Mammary epithelial cell (primary cell): ENCODE measurements at regions not wholly inside any gene's neighbourhood (a gene's known extent, or its start where the extent isn't known, plus 50 kb on each side); places are given as distances from the start of the nearest gene placed in this dataset.

Experiments used
- EZH2 ChIP-seq: IDR thresholded peaks from 2 replicates; pipeline ENCODE4 v1.6.1; 2012; ENCODE audit warnings: low read length, inconsistent platforms, borderline replicate concordance
- TF ChIP-seq, protein P1 (sequence below), 2 donors: IDR thresholded peaks in 1 of 2; conservative IDR thresholded peaks in 1 of 2; 2 replicates each; pipeline ENCODE4 v1.5.1; 2011 to 2012; ENCODE audit warnings: inconsistent platforms in 2 of 2, low read length in 2 of 2, mild to moderate bottlenecking in 2 of 2, control low read depth in 1 of 2, low read depth in 1 of 2; ENCODE audit not compliant: insufficient read depth in 1 of 2; ENCODE audit errors: extremely low read depth in 1 of 2

DNA sequence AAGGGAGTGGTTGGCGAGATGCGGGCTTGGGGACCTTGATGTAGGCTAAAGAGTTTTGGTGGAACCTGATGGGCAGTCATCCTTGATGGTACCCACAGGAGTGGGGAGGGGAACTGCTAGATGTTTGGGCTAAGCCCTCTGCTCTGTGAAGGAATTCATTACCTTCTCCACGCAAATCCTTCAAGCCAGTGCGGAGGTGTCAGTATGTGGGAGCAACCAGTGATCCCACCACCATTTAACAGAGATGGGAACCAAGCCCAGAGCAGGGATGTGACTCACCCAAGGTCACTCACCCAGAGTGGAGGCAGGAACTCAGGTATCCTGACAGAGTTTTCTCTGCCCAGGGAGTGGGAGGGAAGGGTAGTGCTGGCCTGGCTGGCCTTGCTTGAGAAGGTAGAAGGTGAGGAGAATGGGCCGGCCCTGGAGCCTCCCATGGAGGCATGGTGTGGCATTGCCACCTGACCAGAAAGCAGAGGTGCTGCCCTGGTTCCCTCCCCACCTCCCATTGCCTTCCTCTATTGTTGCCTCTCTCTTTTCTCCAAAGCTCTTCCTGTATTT is 51.2 kb upstream of the STUM start:
- TF ChIP-seq, protein P1, sequence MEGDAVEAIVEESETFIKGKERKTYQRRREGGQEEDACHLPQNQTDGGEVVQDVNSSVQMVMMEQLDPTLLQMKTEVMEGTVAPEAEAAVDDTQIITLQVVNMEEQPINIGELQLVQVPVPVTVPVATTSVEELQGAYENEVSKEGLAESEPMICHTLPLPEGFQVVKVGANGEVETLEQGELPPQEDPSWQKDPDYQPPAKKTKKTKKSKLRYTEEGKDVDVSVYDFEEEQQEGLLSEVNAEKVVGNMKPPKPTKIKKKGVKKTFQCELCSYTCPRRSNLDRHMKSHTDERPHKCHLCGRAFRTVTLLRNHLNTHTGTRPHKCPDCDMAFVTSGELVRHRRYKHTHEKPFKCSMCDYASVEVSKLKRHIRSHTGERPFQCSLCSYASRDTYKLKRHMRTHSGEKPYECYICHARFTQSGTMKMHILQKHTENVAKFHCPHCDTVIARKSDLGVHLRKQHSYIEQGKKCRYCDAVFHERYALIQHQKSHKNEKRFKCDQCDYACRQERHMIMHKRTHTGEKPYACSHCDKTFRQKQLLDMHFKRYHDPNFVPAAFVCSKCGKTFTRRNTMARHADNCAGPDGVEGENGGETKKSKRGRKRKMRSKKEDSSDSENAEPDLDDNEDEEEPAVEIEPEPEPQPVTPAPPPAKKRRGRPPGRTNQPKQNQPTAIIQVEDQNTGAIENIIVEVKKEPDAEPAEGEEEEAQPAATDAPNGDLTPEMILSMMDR (conservative IDR thresholded peaks at IDR 0.05 in 1 of 2, IDR thresholded peaks at IDR 0.05 in 1 of 2; ENCODE audit: extremely low read depth in 1 of 2, insufficient read depth in 1 of 2, low read depth in 1 of 2, low read length in 2 of 2): no peak
- TF ChIP-seq EZH2: no peak
